ENCODE measurements at regions not wholly inside any gene's neighbourhood (a gene's known extent, or its start where the extent isn't known, plus 50 kb on each side); places are given as distances from the start of the nearest gene placed in this dataset.

GRCh38 chr5:103428411-103428871 is 134.1 kb downstream of the NUDT12 start:
- CTCF ChIA-PET (ENCODE audit: partially characterized antibody), result no interaction called here

GRCh38 chr5:103427326-103427725 is 135.3 kb downstream of the NUDT12 start:
- Histone ChIP-seq H3K27ac (ENCODE audit: low read depth, low read length) (no peak overlapping the region), H3K4me1 (ENCODE audit: insufficient read depth, low read length) (no peaks in the 10 kb centered on the region), H3K27me3 (ENCODE audit: insufficient read depth, low read length) (no peaks in the 10 kb centered on the region), H3K9me3 (ENCODE audit: control insufficient read depth in 1 of 2, low read length in 2 of 2) (no peaks in the 10 kb centered on the region), H3K4me3 (ENCODE audit: low read length in 2 of 2) (no peak overlapping the region), H3K36me3 (ENCODE audit: insufficient read depth, low read length) (no peaks in the 10 kb centered on the region)
- POLR2A ChIA-PET (ENCODE audit: partially characterized antibody), result no interaction called here
- intact Hi-C loops (cut with micrococcal nuclease), result no loop called here
- Mint-ChIP-seq H3K4me3 (no peak overlapping the region), H3K36me3 (no peaks in the 10 kb centered on the region), H3K27me3 (peaks cover 1 to 2% of the 10 kb centered on the region in 2 donors), H3K27ac (no peak overlapping the region), H3K4me1 (no peaks in the 10 kb centered on the region), H3K9me3 (no peaks in the 10 kb centered on the region)
- no peak for DNase-seq
- CTCF ChIA-PET (ENCODE audit: partially characterized antibody), result no interaction called here

More at GRCh38 chr5:103428411-103428871, 134.1 kb downstream of the NUDT12 start:
- Mint-ChIP-seq H3K4me1 (no peaks in the 10 kb centered on the region), H3K36me3 (no peaks in the 10 kb centered on the region), H3K27me3 (peaks cover 1 to 2% of the 10 kb centered on the region in 2 donors), H3K27ac (no peak overlapping the region), H3K9me3 (no peaks in the 10 kb centered on the region), H3K4me3 (no peak overlapping the region)
- POLR2A ChIA-PET (ENCODE audit: partially characterized antibody), result no interaction called here
- H3K9me3 ChIP-seq (ENCODE audit: control insufficient read depth in 1 of 2, low read length in 2 of 2), result no peaks in the 10 kb centered on the region
- H3K4me3 ChIP-seq (ENCODE audit: low read length in 2 of 2), result no peak overlapping the region
- intact Hi-C loops (cut with micrococcal nuclease), result no loop called here
- no peak for DNase-seq
- H3K27ac ChIP-seq (ENCODE audit: low read depth, low read length), result no peak overlapping the region
- H3K27me3 ChIP-seq (ENCODE audit: insufficient read depth, low read length), result no peaks in the 10 kb centered on the region
- no peaks in the 10 kb centered on the region for H3K4me1 ChIP-seq (ENCODE audit: insufficient read depth, low read length)
- H3K36me3 ChIP-seq (ENCODE audit: insufficient read depth, low read length), result no peaks in the 10 kb centered on the region

DNA sequence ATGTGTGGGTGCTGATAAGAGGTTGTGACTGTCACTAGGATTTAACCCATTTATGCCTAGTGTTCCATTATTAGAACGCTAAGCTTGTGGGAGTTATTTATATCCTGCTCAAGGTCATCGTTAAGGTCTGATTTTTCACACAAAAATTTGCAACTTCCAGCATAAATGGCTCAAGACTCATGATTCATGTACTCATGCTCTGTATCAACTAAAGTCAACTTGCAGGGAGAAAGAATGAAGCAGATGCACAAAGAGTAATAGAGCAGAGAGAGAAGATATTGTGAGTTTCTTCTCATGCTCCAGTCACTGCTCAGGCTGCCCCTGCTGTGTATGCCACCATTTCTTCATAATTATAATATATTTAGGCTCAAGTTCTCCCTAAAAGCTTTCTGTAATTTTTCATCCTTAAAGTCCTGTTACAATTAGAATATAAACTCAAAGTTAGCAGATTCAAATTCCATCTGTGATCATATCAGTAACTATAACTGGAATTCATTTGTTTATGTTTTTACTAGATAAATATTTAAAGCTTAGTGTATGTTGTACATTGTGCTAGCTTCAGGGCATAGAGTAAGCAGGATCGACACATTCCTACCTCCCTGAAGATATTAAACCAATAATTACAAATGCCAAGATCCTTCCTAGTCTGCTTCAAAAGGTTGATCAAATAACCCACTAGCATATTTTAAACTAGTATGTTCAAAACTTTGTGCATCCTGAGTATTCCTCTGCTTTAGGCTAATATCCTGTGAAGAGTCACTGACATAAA is 136.7 kb downstream of the NUDT12 start:
- Histone ChIP-seq H3K9me3 (ENCODE audit: control insufficient read depth in 1 of 2, low read length in 2 of 2) (no peaks in the 10 kb centered on the region), H3K36me3 (ENCODE audit: insufficient read depth, low read length) (no peaks in the 10 kb centered on the region), H3K27ac (ENCODE audit: low read depth, low read length) (no peak overlapping the region), H3K4me3 (ENCODE audit: low read length in 2 of 2) (no peak overlapping the region), H3K27me3 (ENCODE audit: insufficient read depth, low read length) (no peaks in the 10 kb centered on the region), H3K4me1 (ENCODE audit: insufficient read depth, low read length) (no peaks in the 10 kb centered on the region)
- CTCF ChIA-PET (ENCODE audit: partially characterized antibody), result no interaction called here
- POLR2A ChIA-PET (ENCODE audit: partially characterized antibody), result no interaction called here
- no peaks in the 10 kb centered on the region for H3K4me1 Mint-ChIP-seq
- H3K27ac Mint-ChIP-seq, result no peak overlapping the region
- no peaks in the 10 kb centered on the region for H3K9me3 Mint-ChIP-seq
- intact Hi-C loops (cut with micrococcal nuclease), result no loop called here
- no peaks in the 10 kb centered on the region for H3K36me3 Mint-ChIP-seq
- no peak for DNase-seq
- peaks cover under 1 to 1% of the 10 kb centered on the region in 2 donors for H3K27me3 Mint-ChIP-seq
- H3K4me3 Mint-ChIP-seq, result no peak overlapping the region

DNA sequence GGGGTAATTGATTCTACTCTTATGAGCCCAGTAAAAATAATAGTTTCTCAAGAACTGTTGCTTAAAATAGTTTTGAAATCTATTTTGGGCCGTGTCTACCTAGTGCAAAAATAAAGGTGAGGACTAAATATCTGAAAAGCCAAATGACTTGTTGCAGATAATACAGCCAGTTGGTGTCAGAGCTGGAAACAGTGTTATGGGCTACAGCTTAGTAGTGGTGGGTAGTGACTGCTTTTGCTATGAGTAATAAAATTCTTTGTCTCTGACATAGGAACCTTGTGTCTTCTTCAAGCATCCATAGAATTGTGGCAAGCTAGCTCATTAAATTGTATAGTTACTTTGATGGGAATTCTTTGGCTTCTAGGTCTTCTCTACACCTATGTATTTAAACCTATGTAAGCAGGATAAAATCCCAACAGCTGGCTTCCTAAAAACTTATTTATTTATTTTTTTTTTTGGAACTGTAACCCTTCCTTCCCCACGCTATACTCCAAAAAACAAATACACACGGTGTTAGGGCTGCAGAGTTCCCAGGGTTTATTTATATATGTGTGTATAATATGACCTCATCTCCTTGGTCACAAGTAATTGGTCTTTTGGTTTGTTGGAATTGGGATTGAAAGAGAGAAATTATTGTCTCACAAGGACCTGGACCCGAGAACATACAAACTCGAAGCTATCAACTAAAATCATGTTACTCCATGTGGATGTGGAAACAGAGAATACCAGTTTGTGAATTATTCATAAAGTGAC is 138.0 kb downstream of the NUDT12 start:
- H3K27ac Mint-ChIP-seq, result no peak overlapping the region
- no peaks in the 10 kb centered on the region for H3K9me3 Mint-ChIP-seq
- Histone ChIP-seq H3K27me3 (ENCODE audit: insufficient read depth, low read length) (no peaks in the 10 kb centered on the region), H3K4me1 (ENCODE audit: insufficient read depth, low read length) (no peaks in the 10 kb centered on the region), H3K27ac (ENCODE audit: low read depth, low read length) (no peak overlapping the region), H3K4me3 (ENCODE audit: low read length in 2 of 2) (no peak overlapping the region), H3K9me3 (ENCODE audit: control insufficient read depth in 1 of 2, low read length in 2 of 2) (no peaks in the 10 kb centered on the region), H3K36me3 (ENCODE audit: insufficient read depth, low read length) (no peaks in the 10 kb centered on the region)
- ChIA-PET CTCF (ENCODE audit: partially characterized antibody) (no interaction called here), POLR2A (ENCODE audit: partially characterized antibody) (no interaction called here)
- H3K4me3 Mint-ChIP-seq, result no peak overlapping the region
- no peaks in the 10 kb centered on the region for H3K36me3 Mint-ChIP-seq
- no peak for DNase-seq
- intact Hi-C loops (cut with micrococcal nuclease), result no loop called here
- no peaks in the 10 kb centered on the region for H3K4me1 Mint-ChIP-seq
- H3K27me3 Mint-ChIP-seq, result peaks cover 1 to 2% of the 10 kb centered on the region in 2 donors

GRCh38 chr5:103424026-103424425 is 138.6 kb downstream of the NUDT12 start:
- H3K4me1 Mint-ChIP-seq, result no peaks in the 10 kb centered on the region
- no peak for DNase-seq
- CTCF ChIA-PET (ENCODE audit: partially characterized antibody), result no interaction called here

GRCh38 chr5:103422756-103423155 is 139.8 kb downstream of the NUDT12 start:
- Histone ChIP-seq H3K4me3 (ENCODE audit: low read length in 2 of 2) (no peak overlapping the region), H3K27me3 (ENCODE audit: insufficient read depth, low read length) (no peaks in the 10 kb centered on the region), H3K36me3 (ENCODE audit: insufficient read depth, low read length) (no peaks in the 10 kb centered on the region), H3K27ac (ENCODE audit: low read depth, low read length) (no peak overlapping the region), H3K4me1 (ENCODE audit: insufficient read depth, low read length) (no peaks in the 10 kb centered on the region), H3K9me3 (ENCODE audit: control insufficient read depth in 1 of 2, low read length in 2 of 2) (no peaks in the 10 kb centered on the region)
- CTCF ChIA-PET (ENCODE audit: partially characterized antibody), result no interaction called here
- no peak for DNase-seq
- no peak overlapping the region for H3K27ac Mint-ChIP-seq
- POLR2A ChIA-PET (ENCODE audit: partially characterized antibody), result no interaction called here
- H3K27me3 Mint-ChIP-seq, result peaks cover 3 to 4% of the 10 kb centered on the region in 2 donors
- H3K4me3 Mint-ChIP-seq, result no peak overlapping the region
- no peaks in the 10 kb centered on the region for H3K36me3 Mint-ChIP-seq
- no peaks in the 10 kb centered on the region for H3K4me1 Mint-ChIP-seq
- no peaks in the 10 kb centered on the region for H3K9me3 Mint-ChIP-seq
- intact Hi-C loops (cut with micrococcal nuclease), result no loop called here

More at GRCh38 chr5:103424026-103424425, 138.6 kb downstream of the NUDT12 start:
- Histone ChIP-seq H3K36me3 (ENCODE audit: insufficient read depth, low read length) (no peaks in the 10 kb centered on the region), H3K9me3 (ENCODE audit: control insufficient read depth in 1 of 2, low read length in 2 of 2) (no peaks in the 10 kb centered on the region), H3K4me3 (ENCODE audit: low read length in 2 of 2) (no peak overlapping the region), H3K4me1 (ENCODE audit: insufficient read depth, low read length) (no peaks in the 10 kb centered on the region), H3K27me3 (ENCODE audit: insufficient read depth, low read length) (no peaks in the 10 kb centered on the region), H3K27ac (ENCODE audit: low read depth, low read length) (no peak overlapping the region)
- no peaks in the 10 kb centered on the region for H3K9me3 Mint-ChIP-seq
- H3K27me3 Mint-ChIP-seq, result peaks cover 1 to 2% of the 10 kb centered on the region in 2 donors
- H3K36me3 Mint-ChIP-seq, result no peaks in the 10 kb centered on the region
- H3K4me3 Mint-ChIP-seq, result no peak overlapping the region
- POLR2A ChIA-PET (ENCODE audit: partially characterized antibody), result no interaction called here
- intact Hi-C loops (cut with micrococcal nuclease), result no loop called here
- H3K27ac Mint-ChIP-seq, result no peak overlapping the region

DNA sequence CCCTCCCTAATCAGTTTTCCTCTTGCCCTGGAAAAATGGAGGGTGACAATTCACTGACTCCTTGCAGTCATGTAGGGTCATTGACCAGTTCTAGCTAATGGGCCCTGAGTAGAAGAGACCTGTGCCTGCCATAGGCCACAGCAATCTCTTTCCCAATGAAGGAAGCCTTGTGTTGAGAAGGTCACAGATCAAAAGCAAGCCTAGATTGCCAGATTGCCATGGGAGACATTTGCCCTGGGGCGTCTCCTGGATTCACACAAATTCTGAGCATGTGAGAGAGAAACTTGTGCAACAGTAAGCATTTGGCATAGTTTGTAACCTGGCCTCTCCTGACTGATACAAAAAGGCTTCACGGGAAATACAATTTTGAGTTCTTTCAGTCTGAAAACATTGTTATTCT is 148.0 kb downstream of the NUDT12 start:
- no peaks in the 10 kb centered on the region for H3K27me3 ChIP-seq (ENCODE audit: insufficient read depth, low read length)
- H3K36me3 ChIP-seq (ENCODE audit: insufficient read depth, low read length), result no peaks in the 10 kb centered on the region
- H3K4me3 Mint-ChIP-seq, result no peak overlapping the region
- H3K27ac Mint-ChIP-seq, result no peak overlapping the region
- ChIA-PET CTCF (ENCODE audit: partially characterized antibody) (no interaction called here), POLR2A (ENCODE audit: partially characterized antibody) (no interaction called here)
- no peaks in the 10 kb centered on the region for H3K4me1 ChIP-seq (ENCODE audit: insufficient read depth, low read length)
- no peak overlapping the region for H3K4me3 ChIP-seq (ENCODE audit: low read length in 2 of 2)
- H3K27ac ChIP-seq (ENCODE audit: low read depth, low read length), result no peak overlapping the region
- intact Hi-C loops (cut with micrococcal nuclease), result no loop called here
- DNase-seq, result no peak
- H3K36me3 Mint-ChIP-seq, result no peaks in the 10 kb centered on the region
- peaks cover 7 to 9% of the 10 kb centered on the region in 2 donors for H3K27me3 Mint-ChIP-seq
- no peaks in the 10 kb centered on the region for H3K9me3 ChIP-seq (ENCODE audit: control insufficient read depth in 1 of 2, low read length in 2 of 2)
- H3K9me3 Mint-ChIP-seq, result peaks cover 0 to 3% (median 0%) of the 10 kb centered on the region in 8 donors
- peaks cover 0 to 4% (median 0%) of the 10 kb centered on the region in 4 donors for H3K4me1 Mint-ChIP-seq

All from CD4-positive, alpha-beta memory T cell (primary cell).